Lung microvascular endothelial cell (primary cell): ENCODE measurements at regions not wholly inside any gene's neighbourhood (a gene's known extent, or its start where the extent isn't known, plus 50 kb on each side); places are given as distances from the start of the nearest gene placed in this dataset.
"Not testable (repeated sequence)": the region's sequence is repeated elsewhere in the genome, so short reads cannot be mapped to it uniquely, and the experiment has no call there.

Source experiments
- DNase-seq, 2 donors: peaks; one replicate each; pipeline versions ENCODE4 v3.0.0 to v3.0.0-alpha.2; 2010; ENCODE audit warnings: low read depth in 2 of 2

- not testable (repeated sequence) for DNase-seq
These were observed 465.3 kb downstream of the TMEM121 start for GRCh38 chr14:105991677-105992076.

- no peak for DNase-seq
These were observed 467.4 kb downstream of the TMEM121 start for GRCh38 chr14:105993814-105994213.

- DNase-seq = not testable (repeated sequence)
These were observed 468.8 kb downstream of the TMEM121 start for GRCh38 chr14:105995011-105995710.

GRCh38 chr14:105998597-105998996 is 472.2 kb downstream of the TMEM121 start:
- not testable (repeated sequence) for DNase-seq

GRCh38 chr14:105999361-106000028 is 473.1 kb downstream of the TMEM121 start:
- peak; percentile 31 to 47 for DNase-seq

- not testable (repeated sequence) for DNase-seq
These were observed 473.7 kb downstream of the TMEM121 start for GRCh38 chr14:106000029-106000511.

GRCh38 chr14:106001277-106001676 is 474.9 kb downstream of the TMEM121 start:
- DNase-seq = not testable (repeated sequence)

- no peak for DNase-seq
These were observed 477.0 kb downstream of the TMEM121 start for GRCh38 chr14:106003351-106003750.

GRCh38 chr14:106004937-106005795 is 478.8 kb downstream of the TMEM121 start:
- not testable (repeated sequence) for DNase-seq

- DNase-seq = peak; percentile 3 to 5
These were observed 479.7 kb downstream of the TMEM121 start for GRCh38 chr14:106006043-106006442.

- DNase-seq = not testable (repeated sequence)
These were observed 480.3 kb downstream of the TMEM121 start for GRCh38 chr14:106006716-106007115.

GRCh38 chr14:106010783-106011182 is 484.4 kb downstream of the TMEM121 start:
- no peak for DNase-seq

- peak; percentile 53 to 73 for DNase-seq
These were observed 485.4 kb downstream of the TMEM121 start for GRCh38 chr14:106011631-106012360.

GRCh38 chr14:106012361-106012725 is 486.0 kb downstream of the TMEM121 start:
- not testable (repeated sequence) for DNase-seq

GRCh38 chr14:106013879-106014376 is 487.5 kb downstream of the TMEM121 start:
- DNase-seq = no peak

- not testable (repeated sequence) for DNase-seq
These were observed 491.6 kb downstream of the TMEM121 start for GRCh38 chr14:106017952-106018351.

- DNase-seq = no peak
These were observed 495.4 kb downstream of the TMEM121 start for GRCh38 chr14:106021832-106022231.

- DNase-seq = not testable (repeated sequence)
These were observed 496.3 kb downstream of the TMEM121 start for GRCh38 chr14:106022648-106023047.

- no peak for DNase-seq
These were observed 497.0 kb downstream of the TMEM121 start for GRCh38 chr14:106023411-106023810.

- no peak for DNase-seq
These were observed 498.7 kb downstream of the TMEM121 start for GRCh38 chr14:106024983-106025604.

- DNase-seq = no peak
These were observed 499.6 kb downstream of the TMEM121 start for GRCh38 chr14:106026026-106026425.
